DMS153 (cell line): ENCODE measurements at regions not wholly inside any gene's neighbourhood (a gene's known extent, or its start where the extent isn't known, plus 50 kb on each side); places are given as distances from the start of the nearest gene placed in this dataset.
"Not testable (repeated sequence)": the region's sequence is repeated elsewhere in the genome, so short reads cannot be mapped to it uniquely, and the experiment has no call there.

Experiments
- DNase-seq: peaks from one replicate; lab custom pipeline; 2025; lab: John Stamatoyannopoulos, UW

DNA sequence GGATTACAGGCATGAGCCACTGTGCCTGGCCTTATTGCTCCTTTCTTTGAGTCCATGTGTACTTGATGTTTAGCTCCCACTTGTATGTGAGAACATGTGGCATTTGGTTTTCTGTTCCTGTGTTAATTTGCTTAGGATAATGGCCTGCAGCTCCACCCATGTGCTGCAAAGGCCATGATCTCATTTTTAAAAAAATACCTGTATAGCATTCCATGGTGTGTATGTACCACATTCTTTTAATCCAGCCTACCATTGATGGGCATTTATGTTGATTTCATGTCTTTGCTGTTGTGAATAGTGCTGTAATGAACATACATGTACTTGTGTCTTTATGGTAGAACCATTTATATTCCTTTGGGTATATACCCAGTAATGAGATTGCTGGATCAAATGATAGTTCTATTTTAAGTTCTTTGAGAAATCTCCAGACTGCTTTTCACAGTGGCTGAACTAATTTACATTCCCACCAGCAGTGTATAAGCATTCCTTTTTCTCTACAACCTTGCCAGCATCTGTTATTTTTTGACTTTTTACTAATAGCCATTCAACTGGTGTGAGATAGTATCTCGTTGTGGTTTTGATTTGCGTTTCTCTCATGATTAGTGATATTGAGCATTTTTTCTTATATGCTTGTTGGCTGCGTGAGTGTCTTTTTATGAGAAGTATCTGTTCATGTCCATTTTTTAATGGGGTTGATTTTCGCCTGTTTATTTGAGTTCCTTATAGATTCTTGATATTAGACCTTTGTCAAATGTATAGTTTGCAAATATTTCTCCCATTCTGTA is 136.4 kb upstream of the SPRED2 start:
- DNase-seq: not testable (repeated sequence)

DNA sequence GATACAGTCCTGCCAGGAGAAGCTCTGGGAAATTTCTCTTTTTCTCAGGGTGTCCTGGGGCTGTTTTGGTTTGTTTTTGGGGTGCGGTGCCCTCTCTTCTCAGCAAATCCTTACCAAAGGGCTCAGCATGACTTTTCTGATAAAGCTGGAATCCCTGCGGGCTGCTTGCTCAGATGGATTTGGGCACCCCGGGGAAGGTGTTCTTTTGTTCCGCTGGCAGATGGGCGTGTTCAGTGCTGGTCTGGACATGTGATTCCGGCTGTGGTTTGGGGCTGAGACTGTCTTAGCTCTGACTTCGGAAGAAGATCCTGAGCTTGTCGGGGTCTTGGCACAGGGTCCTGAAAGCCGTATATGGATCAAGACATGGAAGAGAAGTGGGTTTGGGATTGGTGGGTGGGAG is 134.2 kb upstream of the SPRED2 start:
- DNase-seq: no peak

GRCh38 chr2:65565681-65566080 is 133.3 kb upstream of the SPRED2 start:
- DNase-seq: no peak

GRCh38 chr2:65564299-65564698 is 131.9 kb upstream of the SPRED2 start:
- DNase-seq: no peak

DNA sequence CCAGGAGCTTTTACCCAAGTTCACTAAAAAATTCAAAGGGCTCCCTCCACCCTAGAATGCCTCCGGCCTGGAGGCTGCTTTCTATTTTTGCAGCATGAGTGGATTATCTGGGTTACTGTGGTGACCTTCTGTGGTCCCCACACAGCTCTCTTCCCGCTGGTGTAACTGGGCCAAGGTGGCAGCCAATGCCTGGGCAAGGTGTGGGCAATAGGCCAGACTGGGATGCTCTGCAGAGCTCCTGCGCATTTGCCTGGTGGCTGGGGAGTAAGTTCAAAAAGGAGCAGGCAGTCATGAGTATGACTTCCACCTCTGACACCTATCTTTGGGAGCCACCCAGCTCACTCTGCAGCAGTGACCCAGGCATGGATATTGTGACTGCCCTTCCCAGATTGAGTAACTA is 130.5 kb upstream of the SPRED2 start:
- DNase-seq: no peak

- no peak for DNase-seq
Measured at GRCh38 chr2:65558743-65559142, 126.3 kb upstream of the SPRED2 start.

GRCh38 chr2:65557616-65558573 is 125.5 kb upstream of the SPRED2 start:
- no peak for DNase-seq

- DNase-seq: no peak
Measured at GRCh38 chr2:65554765-65555591, 122.6 kb upstream of the SPRED2 start.

GRCh38 chr2:65553504-65554074 is 121.2 kb upstream of the SPRED2 start:
- DNase-seq: no peak

DNA sequence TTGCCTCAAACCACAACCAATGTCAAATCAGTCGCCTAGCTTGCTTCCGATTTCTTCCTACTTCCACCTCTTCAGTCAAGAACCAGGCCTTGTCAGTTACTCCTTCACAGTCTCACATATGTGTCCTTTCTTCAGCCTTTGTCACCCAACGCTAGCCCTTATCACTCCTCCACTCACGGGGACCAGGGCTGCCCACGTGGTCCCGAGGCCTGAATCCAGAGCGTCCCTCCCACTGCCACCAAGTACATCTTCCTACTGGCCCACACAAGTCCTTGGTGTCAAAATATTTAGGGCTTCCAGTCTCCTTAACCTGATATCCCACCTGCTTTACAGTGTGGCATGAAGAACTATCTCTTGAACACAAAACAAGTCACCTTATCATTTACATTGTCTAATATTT is 119.1 kb upstream of the SPRED2 start:
- no peak for DNase-seq

GRCh38 chr2:65550246-65550645 is 117.8 kb upstream of the SPRED2 start:
- no peak for DNase-seq

- DNase-seq: no peak
Measured at GRCh38 chr2:65549631-65550030, 117.2 kb upstream of the SPRED2 start.

GRCh38 chr2:65549257-65549627 is 116.8 kb upstream of the SPRED2 start:
- DNase-seq: no peak

DNA sequence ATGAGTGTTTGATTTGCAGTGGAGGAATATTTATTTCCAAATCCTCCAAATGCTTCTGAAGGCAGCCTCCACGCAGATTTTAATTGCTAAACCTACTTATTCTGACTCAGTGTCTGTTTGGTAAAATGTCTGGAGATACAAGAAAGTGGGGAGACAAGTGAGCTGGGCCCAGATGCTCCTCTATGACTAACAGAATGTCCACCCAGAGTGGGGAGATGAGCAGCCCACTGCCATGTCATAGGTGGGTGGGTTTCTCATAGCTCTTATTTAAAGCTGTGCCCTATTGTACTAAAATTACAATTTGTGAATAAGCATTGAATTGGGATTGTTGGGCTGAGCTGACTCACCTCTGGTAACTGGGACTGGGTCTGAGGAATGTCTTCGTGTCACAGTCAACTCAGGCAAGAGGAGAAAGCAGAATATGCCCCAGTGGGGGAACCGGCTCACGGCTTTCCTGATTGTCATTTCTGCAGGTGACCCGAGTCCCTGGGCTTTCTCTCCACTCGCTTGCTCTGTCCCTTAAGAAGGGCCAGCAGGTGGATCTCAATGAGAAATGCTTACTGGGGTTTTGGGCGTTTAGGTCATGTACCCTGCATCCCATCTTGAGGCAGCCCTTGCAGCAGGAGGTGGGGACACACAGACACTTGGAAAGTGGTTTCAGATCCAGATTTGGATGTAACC is 116.3 kb upstream of the SPRED2 start:
- no peak for DNase-seq

- no peak for DNase-seq
Measured at GRCh38 chr2:65548064-65548463, 115.7 kb upstream of the SPRED2 start.

GRCh38 chr2:65545837-65546805 is 113.7 kb upstream of the SPRED2 start:
- DNase-seq: no peak

- no peak for DNase-seq
Measured at GRCh38 chr2:65541773-65542172, 109.4 kb upstream of the SPRED2 start.

GRCh38 chr2:65539633-65540032 is 107.2 kb upstream of the SPRED2 start:
- no peak for DNase-seq

DNA sequence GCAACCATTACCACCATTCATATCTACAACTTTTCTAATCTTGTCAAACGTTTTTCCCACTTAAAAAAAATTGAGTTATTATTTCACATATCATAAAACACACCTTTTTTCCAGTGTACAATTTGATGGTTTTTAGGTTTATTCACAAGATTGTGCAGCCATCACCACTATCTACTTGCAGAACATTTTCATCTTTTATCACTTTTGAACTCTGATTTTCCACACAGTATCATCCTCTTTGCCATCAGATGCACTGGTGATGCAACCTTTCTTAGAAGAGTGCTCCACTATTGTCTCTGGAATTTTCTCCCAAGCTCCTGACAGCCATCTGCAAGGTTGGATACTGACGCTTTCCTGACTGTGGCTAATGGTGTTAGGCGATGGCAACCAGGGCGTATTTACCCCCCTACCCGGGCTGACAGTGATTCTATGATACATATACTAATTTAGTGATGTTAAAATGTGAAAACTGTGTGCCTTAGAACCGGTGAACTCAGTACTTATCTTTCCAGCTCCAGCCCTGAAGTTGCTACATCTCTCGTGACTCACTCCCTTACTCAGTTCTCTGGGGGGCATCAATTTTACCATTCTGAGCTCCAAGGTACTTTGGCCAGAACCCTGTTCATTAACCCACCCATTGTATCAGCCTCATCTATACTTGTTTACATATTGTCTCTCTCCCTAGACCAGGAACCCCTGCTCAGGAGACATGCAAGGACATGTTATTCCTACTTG is 105.4 kb upstream of the SPRED2 start:
- no peak for DNase-seq
